Activated T-cell treated with anti-CD3 and anti-CD28 coated beads, Interleukin-2, amount 50 U/mL, for 24 hours (primary cell): ENCODE measurements at regions not wholly inside any gene's neighbourhood (a gene's known extent, or its start where the extent isn't known, plus 50 kb on each side); places are given as distances from the start of the nearest gene placed in this dataset.
"Not testable (repeated sequence)": the region's sequence is repeated elsewhere in the genome, so short reads cannot be mapped to it uniquely, and the experiment has no call there.

Source experiments
- DNase-seq: peaks from one replicate; pipeline ENCODE4 v3.0.0-alpha.2; 2020
- H3K27ac Mint-ChIP-seq: 2 replicates; pipeline ENCODE4 v1.8.0; 2020; ENCODE audit warnings: mild to moderate bottlenecking, mixed read lengths
- H3K27me3 Mint-ChIP-seq: 2 replicates; pipeline ENCODE4 v1.8.0; 2020; ENCODE audit warnings: mixed read lengths
- H3K36me3 Mint-ChIP-seq: 2 replicates; pipeline ENCODE4 v1.8.0; 2020; ENCODE audit warnings: low read depth, mixed read lengths
- H3K4me1 Mint-ChIP-seq: 2 replicates; pipeline ENCODE4 v1.8.0; 2020; ENCODE audit warnings: low read depth, mixed read lengths
- H3K4me3 Mint-ChIP-seq: 2 replicates; pipeline ENCODE4 v1.8.0; 2020; ENCODE audit warnings: mild to moderate bottlenecking, moderate library complexity, mixed read lengths
- H3K9me3 Mint-ChIP-seq: 2 replicates; pipeline ENCODE4 v1.8.0; 2020; ENCODE audit warnings: mixed read lengths

GRCh38 chr15:34490417-34491193 is 53.0 kb upstream of the GOLGA8A start:
- Mint-ChIP-seq H3K27me3 (peaks cover 82% of the 10 kb centered on the region), H3K27ac (no peak overlapping the region), H3K4me3 (no peak overlapping the region), H3K9me3 (peaks cover 8% of the 10 kb centered on the region), H3K36me3 (no peaks in the 10 kb centered on the region), H3K4me1 (peaks cover 10% of the 10 kb centered on the region)
- no peak for DNase-seq

- H3K27me3 Mint-ChIP-seq: peaks cover 81% of the 10 kb centered on the region
- H3K9me3 Mint-ChIP-seq, DNase-seq, H3K4me1 Mint-ChIP-seq, H3K4me3 Mint-ChIP-seq, H3K36me3 Mint-ChIP-seq, H3K27ac Mint-ChIP-seq: not testable (repeated sequence)
Measured at GRCh38 chr15:34488973-34489959, 51.7 kb upstream of the GOLGA8A start.
